ENCODE measurements at regions not wholly inside any gene's neighbourhood (a gene's known extent, or its start where the extent isn't known, plus 50 kb on each side); places are given as distances from the start of the nearest gene placed in this dataset.

DNA sequence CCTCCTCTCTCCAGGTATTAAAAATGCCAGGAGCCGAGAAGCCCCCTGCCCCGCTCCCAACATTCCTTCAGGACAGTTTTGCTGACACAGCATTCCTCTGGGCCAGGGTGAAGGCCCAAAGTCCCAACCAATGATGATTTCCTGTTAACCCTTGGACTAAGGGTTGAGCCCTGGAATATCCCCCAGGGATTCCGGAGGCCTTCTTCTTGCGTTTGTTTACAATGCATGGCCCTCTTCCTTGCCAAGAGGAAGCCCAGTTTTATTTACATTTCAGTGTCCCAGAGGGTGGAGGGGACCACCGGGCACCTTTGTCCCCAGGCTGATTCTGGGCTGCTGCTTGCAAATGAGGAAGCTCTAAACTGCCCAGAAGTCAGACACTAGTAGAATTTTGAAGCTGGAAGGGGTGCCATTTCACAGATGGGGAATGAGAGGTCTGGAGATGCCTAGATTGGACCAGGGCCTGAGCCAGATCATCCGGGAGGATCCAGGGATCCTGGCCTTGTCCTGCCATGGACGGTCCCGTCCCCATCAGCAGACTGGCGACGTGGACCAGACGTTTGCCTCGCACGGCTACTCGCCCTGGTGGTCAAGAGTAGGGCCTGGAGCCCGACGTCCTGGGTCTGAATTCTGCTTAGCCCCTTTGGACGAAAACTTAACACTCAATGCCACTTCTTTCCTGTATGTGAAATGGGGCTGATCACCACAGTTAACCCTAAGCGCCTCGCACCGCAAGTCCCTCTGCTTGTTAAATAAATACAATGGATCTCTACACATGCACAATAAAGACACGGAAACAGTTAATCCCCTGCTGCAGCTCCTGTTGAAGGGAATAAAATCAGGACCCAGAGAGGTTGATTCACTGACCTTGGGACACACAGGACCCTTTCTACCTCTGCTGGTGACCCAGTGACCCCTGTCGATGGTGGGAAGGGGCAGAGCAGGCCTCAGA lies 55.6 kb upstream of the CIBAR2 start:
- Histone ChIP-seq H3K27me3 (ENCODE audit: insufficient read depth, low read length) (no peaks in the 10 kb centered on the region; the same call in 1 of the 2 replicates), H4K20me1 (ENCODE audit: control insufficient read depth, insufficient read depth, insufficient read length) (no peaks in the 10 kb centered on the region), H3K23me2 (ENCODE audit: insufficient read length, low read depth, low read length, poor library complexity, severe bottlenecking) (peaks cover 4% of the 10 kb centered on the region), H3K9me3 (ENCODE audit: control insufficient read depth, low read depth, low read length) (no peaks in the 10 kb centered on the region), H4K5ac (ENCODE audit: insufficient read length, low read depth, low read length) (no peak overlapping the region), H3K4me2 (ENCODE audit: insufficient read depth, insufficient read length, low read length) (no peak overlapping the region), H3K79me1 (ENCODE audit: insufficient read depth, low read depth, low read length, poor library complexity, severe bottlenecking) (no peaks in the 10 kb centered on the region), H2AFZ (ENCODE audit: low read length) (no peak overlapping the region), H3K9ac (ENCODE audit: extremely low read depth, insufficient read length, low read length) (no peak overlapping the region), H3K79me2 (ENCODE audit: insufficient read depth, low read length) (peaks cover 3% of the 10 kb centered on the region; the same call in 1 of the 2 replicates), H2AK5ac (ENCODE audit: insufficient read length, low read length) (no peak overlapping the region), H3K4me1 (ENCODE audit: insufficient read depth, low read length) (peaks cover 5% of the 10 kb centered on the region; the same call in 1 of the 2 replicates), H2BK5ac (ENCODE audit: insufficient read length, low read length) (no peak overlapping the region), H3K23ac (ENCODE audit: insufficient read length, low read depth, low read length) (no peak overlapping the region), H4K8ac (replicated peaks; ENCODE audit: insufficient read length, low read depth, low read length) (no peak overlapping the region), H2BK20ac (ENCODE audit: low read depth, low read length, poor library complexity, severe bottlenecking) (no peak overlapping the region), H2BK15ac (ENCODE audit: low read depth, low read length) (no peak overlapping the region), H3K4ac (ENCODE audit: low read depth, low read length) (no peak overlapping the region), H3K56ac (ENCODE audit: insufficient read length, low read depth, low read length) (no peak overlapping the region), H3T11ph (ENCODE audit: low read length) (no peak overlapping the region), H3K14ac (ENCODE audit: insufficient read depth, low read length) (no peak overlapping the region), H2BK120ac (ENCODE audit: low read depth, low read length, poor library complexity, severe bottlenecking) (no peak overlapping the region), H3K27ac (ENCODE audit: insufficient read length, low read depth, low read length) (no peak overlapping the region), H2BK12ac (ENCODE audit: insufficient read length, low read depth, low read length) (no peak overlapping the region), H3K18ac (ENCODE audit: insufficient read length, low read depth, low read length) (no peak overlapping the region), H4K91ac (ENCODE audit: insufficient read length, low read depth, low read length) (no peak overlapping the region)
- H3K4me3 Mint-ChIP-seq, result peak overlapping the region; percentile 62 to 83
- TF ChIP-seq, protein P1, sequence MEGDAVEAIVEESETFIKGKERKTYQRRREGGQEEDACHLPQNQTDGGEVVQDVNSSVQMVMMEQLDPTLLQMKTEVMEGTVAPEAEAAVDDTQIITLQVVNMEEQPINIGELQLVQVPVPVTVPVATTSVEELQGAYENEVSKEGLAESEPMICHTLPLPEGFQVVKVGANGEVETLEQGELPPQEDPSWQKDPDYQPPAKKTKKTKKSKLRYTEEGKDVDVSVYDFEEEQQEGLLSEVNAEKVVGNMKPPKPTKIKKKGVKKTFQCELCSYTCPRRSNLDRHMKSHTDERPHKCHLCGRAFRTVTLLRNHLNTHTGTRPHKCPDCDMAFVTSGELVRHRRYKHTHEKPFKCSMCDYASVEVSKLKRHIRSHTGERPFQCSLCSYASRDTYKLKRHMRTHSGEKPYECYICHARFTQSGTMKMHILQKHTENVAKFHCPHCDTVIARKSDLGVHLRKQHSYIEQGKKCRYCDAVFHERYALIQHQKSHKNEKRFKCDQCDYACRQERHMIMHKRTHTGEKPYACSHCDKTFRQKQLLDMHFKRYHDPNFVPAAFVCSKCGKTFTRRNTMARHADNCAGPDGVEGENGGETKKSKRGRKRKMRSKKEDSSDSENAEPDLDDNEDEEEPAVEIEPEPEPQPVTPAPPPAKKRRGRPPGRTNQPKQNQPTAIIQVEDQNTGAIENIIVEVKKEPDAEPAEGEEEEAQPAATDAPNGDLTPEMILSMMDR (conservative IDR thresholded peaks at IDR 0.05), result 0 out of 3 replicates have a peak, but pooled peaks have one; percentile 8
- no peaks in the 10 kb centered on the region; a peak in 1 of 5 replicates for H3K9me3 Mint-ChIP-seq
- peaks cover 30 to 39% of the 10 kb centered on the region in 2 experiments for H3K4me1 Mint-ChIP-seq
- no CpG with 5 or more reads among the region's 22 CpGs for WGBS (ENCODE audit: extremely low coverage, insufficient read length, low lambda C conversion rate)
- peaks cover 4 to 8% (median 7%) of the 10 kb centered on the region in 3 experiments; a peak in 5 of 7 replicates for H3K36me3 Mint-ChIP-seq (ENCODE audit: insufficient read depth in 1 of 3, low read depth in 3 of 3)
- DNase-seq, result no peak
- H3K27ac Mint-ChIP-seq, result peak overlapping the region in 1 of 3 experiments; percentile 27; a peak in 1 of 7 replicates
- peaks cover 37% of the 10 kb centered on the region for H3K27me3 Mint-ChIP-seq (ENCODE audit: low read depth)

Measured in H9 (cell line).